GM23248 (cell line): ENCODE measurements at regions not wholly inside any gene's neighbourhood (a gene's known extent, or its start where the extent isn't known, plus 50 kb on each side); places are given as distances from the start of the nearest gene placed in this dataset.

Experiments
- EZH2 ChIP-seq: fragments of 200-600 bp; sonication (generic); IDR thresholded peaks from 2 replicates; pipeline ENCODE4 v1.6.1; 2018; ENCODE audit warnings: antibody characterized with exemption, mild to moderate bottlenecking; ENCODE audit not compliant: insufficient read depth, poor library complexity, severe bottlenecking
- EZH2phosphoT487 ChIP-seq: fragments of 200-600 bp; sonication (generic); IDR thresholded peaks from 2 replicates; pipeline ENCODE4 v1.6.1; 2018; ENCODE audit warnings: antibody characterized with exemption, moderate library complexity, mild to moderate bottlenecking, low read depth; ENCODE audit not compliant: insufficient read depth

- no peak for TF ChIP-seq EZH2phosphoT487
- no peak for TF ChIP-seq EZH2
These were observed 148.0 kb downstream of the DIPK2A start for GRCh38 chr3:144119633-144120032.
